AG04450 (cell line): ENCODE measurements at regions not wholly inside any gene's neighbourhood (a gene's known extent, or its start where the extent isn't known, plus 50 kb on each side); places are given as distances from the start of the nearest gene placed in this dataset.
"Not testable (repeated sequence)": the region's sequence is repeated elsewhere in the genome, so short reads cannot be mapped to it uniquely, and the experiment has no call there.

Source experiments
- CTCF ChIA-PET: fragments of 300-600, 350-600 bp; formaldehyde crosslinking; extraction: SDS; loops from one replicate; lab custom pipeline; 2022; ENCODE audit warnings: antibody characterized with exemption, inconsistent platforms; lab: Charles Lee
- POLR2A ChIA-PET: fragments of 350-600 bp; formaldehyde crosslinking; extraction: SDS; loops from one replicate; lab custom pipeline; 2021; ENCODE audit warnings: antibody characterized with exemption, inconsistent platforms; lab: Yijun Ruan, JAX
- DNase-seq: peaks from one replicate; pipeline ENCODE4 v3.0.0-alpha.2; 2011; ENCODE audit warnings: low read depth, low spot score
- H3K27ac ChIP-seq: one replicate; pipeline ENCODE4 v1.5.1; 2012; ENCODE audit warnings: low read depth, low read length, control low read depth
- H3K27me3 ChIP-seq: one replicate; pipeline ENCODE4 v1.6.0; 2012; ENCODE audit warnings: low read length; ENCODE audit not compliant: control insufficient read depth, insufficient read depth
- H3K4me3 ChIP-seq: 2 replicates; pipeline ENCODE4 v1.5.1; 2011; ENCODE audit warnings: mild to moderate bottlenecking, low read depth, low read length, control low read depth
- H3K9me3 ChIP-seq: 2 replicates; pipeline ENCODE4 v1.5.1; 2012; ENCODE audit warnings: low read length; ENCODE audit not compliant: control insufficient read depth, insufficient read depth
- TF ChIP-seq, protein P1 (sequence below): IDR thresholded peaks from 2 replicates; pipeline ENCODE4 v1.5.1; 2011; ENCODE audit warnings: low read depth, low read length, control low read depth, inconsistent platforms

- H3K27me3 ChIP-seq, H3K9me3 ChIP-seq, H3K4me3 ChIP-seq, H3K27ac ChIP-seq, POLR2A ChIA-PET, CTCF ChIA-PET, DNase-seq: not testable (repeated sequence)
These were observed 96.8 kb downstream of the TRIM69 start for GRCh38 chr15:44833081-44833480.

GRCh38 chr15:44833761-44834160 is 97.4 kb downstream of the TRIM69 start:
- POLR2A ChIA-PET, DNase-seq: not testable (repeated sequence)

DNA sequence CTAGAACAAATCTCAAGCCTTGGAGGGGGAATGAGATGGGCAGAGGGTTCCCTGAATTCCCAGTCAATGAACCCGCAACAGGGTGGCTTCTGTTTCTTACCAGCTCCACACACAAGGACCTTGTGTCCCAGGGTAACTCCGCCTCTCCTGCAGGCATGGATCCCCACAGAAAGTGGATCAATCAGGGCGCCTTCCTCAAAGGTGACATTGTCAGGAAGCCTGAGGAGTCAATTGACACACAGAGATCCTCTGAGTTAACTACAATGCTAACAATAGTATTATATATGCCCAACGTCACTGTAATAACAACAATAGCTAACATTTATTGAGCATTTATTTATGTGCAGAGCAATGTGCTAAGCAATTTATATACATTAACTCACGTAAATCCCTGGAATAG is 98.8 kb downstream of the TRIM69 start:
- H3K27me3 ChIP-seq, DNase-seq, H3K4me3 ChIP-seq, CTCF ChIA-PET, H3K27ac ChIP-seq, H3K9me3 ChIP-seq, POLR2A ChIA-PET: not testable (repeated sequence)

More at GRCh38 chr15:44833761-44834160, 97.4 kb downstream of the TRIM69 start:
- H3K4me3 ChIP-seq, H3K9me3 ChIP-seq, H3K27me3 ChIP-seq, H3K27ac ChIP-seq, CTCF ChIA-PET: not testable (repeated sequence)

- no peak for DNase-seq
These were observed 99.8 kb downstream of the TRIM69 start for GRCh38 chr15:44836094-44836493.

GRCh38 chr15:44838929-44839328 is 102.6 kb downstream of the TRIM69 start:
- CTCF ChIA-PET = interaction anchor here (1.6 kb wide), 1 partner anchor 14 kb away, joined by 4 read pairs; no protein-coding TSS in a partner anchor
- H3K4me3 ChIP-seq, POLR2A ChIA-PET, H3K9me3 ChIP-seq, H3K27me3 ChIP-seq, DNase-seq, H3K27ac ChIP-seq: not testable (repeated sequence)

More at GRCh38 chr15:44836094-44836493, 99.8 kb downstream of the TRIM69 start:
- TF ChIP-seq, protein P1, sequence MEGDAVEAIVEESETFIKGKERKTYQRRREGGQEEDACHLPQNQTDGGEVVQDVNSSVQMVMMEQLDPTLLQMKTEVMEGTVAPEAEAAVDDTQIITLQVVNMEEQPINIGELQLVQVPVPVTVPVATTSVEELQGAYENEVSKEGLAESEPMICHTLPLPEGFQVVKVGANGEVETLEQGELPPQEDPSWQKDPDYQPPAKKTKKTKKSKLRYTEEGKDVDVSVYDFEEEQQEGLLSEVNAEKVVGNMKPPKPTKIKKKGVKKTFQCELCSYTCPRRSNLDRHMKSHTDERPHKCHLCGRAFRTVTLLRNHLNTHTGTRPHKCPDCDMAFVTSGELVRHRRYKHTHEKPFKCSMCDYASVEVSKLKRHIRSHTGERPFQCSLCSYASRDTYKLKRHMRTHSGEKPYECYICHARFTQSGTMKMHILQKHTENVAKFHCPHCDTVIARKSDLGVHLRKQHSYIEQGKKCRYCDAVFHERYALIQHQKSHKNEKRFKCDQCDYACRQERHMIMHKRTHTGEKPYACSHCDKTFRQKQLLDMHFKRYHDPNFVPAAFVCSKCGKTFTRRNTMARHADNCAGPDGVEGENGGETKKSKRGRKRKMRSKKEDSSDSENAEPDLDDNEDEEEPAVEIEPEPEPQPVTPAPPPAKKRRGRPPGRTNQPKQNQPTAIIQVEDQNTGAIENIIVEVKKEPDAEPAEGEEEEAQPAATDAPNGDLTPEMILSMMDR = no peak
- POLR2A ChIA-PET = no interaction called here
- CTCF ChIA-PET = no interaction called here
- no peak overlapping the region for H3K27ac ChIP-seq
- no peak overlapping the region for H3K4me3 ChIP-seq
- no peaks in the 10 kb centered on the region for H3K27me3 ChIP-seq
- H3K9me3 ChIP-seq = no peaks in the 10 kb centered on the region

DNA sequence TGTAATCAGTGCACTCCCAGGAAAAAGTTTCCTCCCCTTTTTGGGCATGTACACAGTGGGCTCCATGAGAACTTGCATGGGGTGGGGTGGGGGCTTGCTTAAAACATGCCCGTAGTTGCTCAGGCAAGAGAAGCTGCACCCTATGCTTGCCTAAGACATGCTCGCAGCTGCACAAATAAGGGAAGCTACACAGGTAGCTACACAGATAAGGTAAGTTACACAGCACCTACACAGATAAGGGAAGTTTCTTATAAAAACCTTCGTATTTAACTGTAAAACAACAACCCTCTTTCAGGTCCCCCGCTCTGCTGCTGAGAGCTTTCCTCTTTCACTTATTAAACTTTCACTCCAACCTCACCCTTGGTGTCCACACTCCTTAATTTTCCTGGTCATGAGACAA is 105.4 kb downstream of the TRIM69 start:
- CTCF ChIA-PET = interaction anchor here (1.8 kb wide), 1 partner anchor 11 kb away, joined by 5 read pairs; no protein-coding TSS in a partner anchor
- DNase-seq, H3K27me3 ChIP-seq, H3K9me3 ChIP-seq, H3K4me3 ChIP-seq, H3K27ac ChIP-seq, POLR2A ChIA-PET: not testable (repeated sequence)

DNA sequence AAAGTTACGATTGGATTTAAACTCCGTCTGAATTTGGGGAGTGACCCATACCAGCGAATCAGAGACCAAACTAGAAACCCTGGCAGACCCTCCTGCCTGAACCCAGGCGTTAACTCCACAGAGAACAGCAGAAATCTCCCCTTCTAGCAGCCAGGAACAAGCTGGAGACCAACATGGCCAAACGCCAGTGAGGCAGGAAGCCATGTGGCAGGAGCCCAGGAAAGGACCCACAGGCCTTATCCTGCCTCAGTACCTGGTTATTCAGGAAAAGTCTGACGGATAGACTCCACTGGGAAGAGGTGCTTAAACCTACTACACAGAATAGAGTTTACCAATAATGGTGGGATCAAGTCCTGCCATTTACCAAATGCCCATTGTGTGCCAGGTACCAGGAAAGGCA is 106.6 kb downstream of the TRIM69 start:
- H3K4me3 ChIP-seq, H3K27ac ChIP-seq, H3K27me3 ChIP-seq, CTCF ChIA-PET, POLR2A ChIA-PET, DNase-seq, H3K9me3 ChIP-seq: not testable (repeated sequence)

DNA sequence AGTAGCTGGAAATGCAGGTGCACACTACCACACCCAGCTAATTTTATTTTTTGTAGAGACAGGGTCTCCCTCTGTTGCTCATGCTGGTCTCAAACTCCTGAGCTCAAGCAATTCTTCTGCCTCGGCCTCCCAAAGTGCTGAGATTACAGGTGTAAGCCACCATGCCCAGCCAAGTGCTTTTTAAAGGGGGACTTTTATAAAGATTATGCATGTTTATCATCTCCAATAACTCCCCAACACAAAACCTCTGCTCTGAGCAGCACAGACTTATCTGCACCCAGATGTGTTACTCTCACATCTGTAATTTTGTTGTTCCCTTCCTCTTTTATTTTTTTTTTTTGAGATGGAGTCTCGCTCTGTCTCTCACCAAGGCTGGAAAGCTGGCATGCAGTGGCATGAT is 108.6 kb downstream of the TRIM69 start:
- H3K27me3 ChIP-seq, CTCF ChIA-PET, DNase-seq, H3K9me3 ChIP-seq, H3K4me3 ChIP-seq, H3K27ac ChIP-seq, POLR2A ChIA-PET: not testable (repeated sequence)

DNA sequence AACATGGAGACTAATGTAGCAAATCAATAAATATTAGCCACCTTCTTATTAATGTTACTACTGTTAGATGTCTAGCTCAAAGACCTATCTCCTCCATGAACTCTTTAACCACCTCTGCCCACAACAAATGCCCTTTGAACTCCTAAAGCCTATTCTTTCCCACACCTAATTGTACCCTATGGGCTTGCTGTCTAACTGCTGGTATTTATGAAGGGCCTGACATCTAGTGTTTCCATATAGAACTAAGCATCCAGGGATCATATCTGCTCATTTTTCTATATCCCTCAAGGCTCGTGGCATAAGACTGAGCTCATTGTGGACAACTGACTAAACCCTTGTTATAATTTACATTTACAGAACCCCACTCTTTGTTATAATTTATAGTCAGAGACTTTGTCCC is 109.8 kb downstream of the TRIM69 start:
- H3K27ac ChIP-seq, H3K9me3 ChIP-seq, H3K27me3 ChIP-seq, DNase-seq, H3K4me3 ChIP-seq, POLR2A ChIA-PET, CTCF ChIA-PET: not testable (repeated sequence)

- CTCF ChIA-PET, H3K27me3 ChIP-seq, H3K27ac ChIP-seq, POLR2A ChIA-PET, H3K4me3 ChIP-seq, DNase-seq, H3K9me3 ChIP-seq: not testable (repeated sequence)
These were observed 108.9 kb upstream of the TERB2 start for GRCh38 chr15:44847555-44847954.

DNA sequence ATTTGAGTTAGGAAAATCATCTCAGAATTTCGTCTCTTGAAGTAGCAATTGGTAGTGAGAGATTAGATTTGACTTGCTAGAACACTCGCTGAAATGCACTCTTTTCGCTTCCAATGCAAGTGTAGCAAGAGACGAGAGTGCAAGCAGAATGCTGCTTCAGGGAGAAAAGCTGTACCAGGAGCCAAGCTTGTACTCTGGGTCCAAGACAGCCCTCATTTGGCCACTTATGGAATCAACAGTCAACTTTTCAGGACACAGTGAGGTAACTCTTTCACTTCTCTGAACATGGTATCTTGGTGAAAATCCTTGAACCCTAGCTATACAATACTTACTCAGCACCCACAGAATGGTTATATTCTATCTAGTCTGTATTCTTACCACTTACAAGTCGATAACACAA is 107.6 kb upstream of the TERB2 start:
- DNase-seq, H3K4me3 ChIP-seq, CTCF ChIA-PET, POLR2A ChIA-PET, H3K9me3 ChIP-seq, H3K27ac ChIP-seq, H3K27me3 ChIP-seq: not testable (repeated sequence)
